ENCODE measurements at regions not wholly inside any gene's neighbourhood (a gene's known extent, or its start where the extent isn't known, plus 50 kb on each side); places are given as distances from the start of the nearest gene placed in this dataset.

DNA sequence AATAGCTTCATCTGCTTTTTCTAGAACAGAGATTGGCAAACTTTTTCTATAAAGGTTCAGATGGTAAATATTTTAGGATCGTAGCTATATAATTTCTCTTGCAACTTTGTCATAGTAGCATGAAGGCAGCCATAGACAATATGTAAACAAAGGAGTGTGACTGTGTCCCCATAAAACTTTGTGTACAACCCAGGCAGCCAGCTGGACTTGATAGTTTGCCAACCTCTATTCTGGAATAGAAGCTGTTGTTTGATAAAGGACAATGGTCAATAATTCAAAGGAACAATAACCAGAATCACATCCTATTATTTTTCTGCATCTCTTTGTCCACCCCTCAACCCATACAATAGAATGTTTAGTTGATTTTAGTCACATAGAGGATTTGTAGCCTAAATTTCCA is 286.7 kb downstream of the LMX1A start:
- no peak for FAIRE-seq
- no peak overlapping the region for H3K27ac ChIP-seq
- no peak overlapping the region for H3K4me3 ChIP-seq
- DNase-seq, result no peak
- H3K36me3 ChIP-seq, result no peaks in the 10 kb centered on the region
- H3K27me3 ChIP-seq, result no peaks in the 10 kb centered on the region
- 23 to 26% methylated on average over 1 of the region's 1 CpG for WGBS, 2 donors
- H3K9me3 ChIP-seq, result no peaks in the 10 kb centered on the region
- intact Hi-C loops (cut with DNase I), result loop anchor here in 1 of 3 donors (10.0 kb wide), 1 partner anchor 1535 kb away; no protein-coding TSS in a partner anchor
- ATAC-seq, result no peak
- TF ChIP-seq, protein P1, sequence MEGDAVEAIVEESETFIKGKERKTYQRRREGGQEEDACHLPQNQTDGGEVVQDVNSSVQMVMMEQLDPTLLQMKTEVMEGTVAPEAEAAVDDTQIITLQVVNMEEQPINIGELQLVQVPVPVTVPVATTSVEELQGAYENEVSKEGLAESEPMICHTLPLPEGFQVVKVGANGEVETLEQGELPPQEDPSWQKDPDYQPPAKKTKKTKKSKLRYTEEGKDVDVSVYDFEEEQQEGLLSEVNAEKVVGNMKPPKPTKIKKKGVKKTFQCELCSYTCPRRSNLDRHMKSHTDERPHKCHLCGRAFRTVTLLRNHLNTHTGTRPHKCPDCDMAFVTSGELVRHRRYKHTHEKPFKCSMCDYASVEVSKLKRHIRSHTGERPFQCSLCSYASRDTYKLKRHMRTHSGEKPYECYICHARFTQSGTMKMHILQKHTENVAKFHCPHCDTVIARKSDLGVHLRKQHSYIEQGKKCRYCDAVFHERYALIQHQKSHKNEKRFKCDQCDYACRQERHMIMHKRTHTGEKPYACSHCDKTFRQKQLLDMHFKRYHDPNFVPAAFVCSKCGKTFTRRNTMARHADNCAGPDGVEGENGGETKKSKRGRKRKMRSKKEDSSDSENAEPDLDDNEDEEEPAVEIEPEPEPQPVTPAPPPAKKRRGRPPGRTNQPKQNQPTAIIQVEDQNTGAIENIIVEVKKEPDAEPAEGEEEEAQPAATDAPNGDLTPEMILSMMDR (IDR thresholded peaks at IDR 0.05), result no peak
- no peaks in the 10 kb centered on the region for H3K4me1 ChIP-seq

DNA sequence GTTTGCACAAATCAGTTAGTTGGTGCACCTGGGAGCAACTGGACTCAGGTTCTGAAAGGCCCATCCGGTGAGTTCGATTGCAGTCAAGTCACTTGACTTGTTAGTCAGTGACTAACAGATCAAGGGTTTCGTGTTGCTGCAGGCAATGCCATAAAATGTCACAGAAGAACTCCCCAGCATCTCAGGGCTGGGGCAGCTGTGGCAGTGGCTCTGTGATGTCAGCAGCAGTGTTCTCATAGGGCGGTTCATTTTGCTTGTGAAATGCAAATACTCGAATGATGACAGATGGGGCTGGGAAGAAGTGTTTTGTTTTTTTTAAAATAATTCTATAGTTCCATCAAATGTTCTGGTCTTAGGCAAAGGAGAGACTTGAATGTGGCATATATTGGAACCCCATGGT is 287.8 kb downstream of the LMX1A start:
- Histone ChIP-seq H3K4me3 (no peak overlapping the region), H3K27ac (no peak overlapping the region), H3K9me3 (no peaks in the 10 kb centered on the region), H3K36me3 (no peaks in the 10 kb centered on the region), H3K27me3 (no peaks in the 10 kb centered on the region), H3K4me1 (no peaks in the 10 kb centered on the region)
- intact Hi-C loops (cut with DNase I), result no loop called here
- DNase-seq, result no peak
- TF ChIP-seq, protein P1 (IDR thresholded peaks at IDR 0.05), result no peak
- 63 to 74% methylated on average over 5 of the region's 5 CpGs for WGBS, 2 donors
- FAIRE-seq, result no peak
- ATAC-seq, result no peak

DNA sequence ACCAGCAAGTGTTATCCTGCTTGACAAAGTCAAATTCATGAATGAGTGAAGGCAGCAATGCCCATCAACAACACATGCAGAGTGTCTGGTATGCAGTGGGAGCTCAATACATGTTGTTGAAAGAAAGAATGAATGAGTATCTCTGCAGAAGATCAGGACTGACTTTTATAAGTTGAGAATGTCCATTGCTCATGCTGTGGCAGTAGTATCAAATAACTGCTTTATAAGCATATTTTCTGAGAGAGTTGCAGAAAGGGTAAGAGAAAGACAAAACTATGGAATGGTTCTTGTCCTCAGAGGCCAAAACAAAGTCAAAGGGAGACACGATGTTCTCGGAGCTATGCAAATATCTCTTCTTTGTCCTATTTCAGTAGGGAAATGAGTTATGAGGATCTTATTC is 288.7 kb downstream of the LMX1A start:
- no peaks in the 10 kb centered on the region for H3K27me3 ChIP-seq
- H3K4me3 ChIP-seq, result no peak overlapping the region
- DNase-seq (no peak), ATAC-seq (no peak), FAIRE-seq (no peak)
- no peaks in the 10 kb centered on the region for H3K9me3 ChIP-seq
- no peaks in the 10 kb centered on the region for H3K36me3 ChIP-seq
- H3K27ac ChIP-seq, result no peak overlapping the region
- intact Hi-C loops (cut with DNase I), result no loop called here
- no peaks in the 10 kb centered on the region for H3K4me1 ChIP-seq
- WGBS, 2 donors, result 87 to 92% methylated on average over 2 of the region's 2 CpGs
- TF ChIP-seq, protein P1 (IDR thresholded peaks at IDR 0.05), result no peak

GRCh38 chr1:165063181-165063965 is 293.1 kb downstream of the LMX1A start:
- H3K4me1 ChIP-seq, result no peaks in the 10 kb centered on the region
- no peaks in the 10 kb centered on the region for H3K27me3 ChIP-seq
- TF ChIP-seq, protein P1 (IDR thresholded peaks at IDR 0.05), result no peak
- H3K36me3 ChIP-seq, result no peaks in the 10 kb centered on the region
- intact Hi-C loops (cut with DNase I), result no loop called here
- H3K4me3 ChIP-seq, result no peak overlapping the region
- no peaks in the 10 kb centered on the region for H3K9me3 ChIP-seq
- no peak for DNase-seq
- H3K27ac ChIP-seq, result no peak overlapping the region
- 55 to 56% methylated on average over 6 of the region's 6 CpGs for WGBS, 2 donors
- FAIRE-seq, result no peak
- no peak for ATAC-seq

- Histone ChIP-seq H3K36me3 (no peaks in the 10 kb centered on the region), H3K27ac (no peak overlapping the region), H3K27me3 (no peaks in the 10 kb centered on the region), H3K4me3 (no peak overlapping the region), H3K4me1 (no peaks in the 10 kb centered on the region), H3K9me3 (no peaks in the 10 kb centered on the region)
- no peak for FAIRE-seq
- TF ChIP-seq, protein P1 (IDR thresholded peaks at IDR 0.05), result no peak
- intact Hi-C loops (cut with DNase I), result no loop called here
- 56 to 58% methylated on average over 4 of the region's 4 CpGs for WGBS, 2 donors
- no peak for ATAC-seq
- DNase-seq, result no peak
These were observed 294.2 kb downstream of the LMX1A start for GRCh38 chr1:165062346-165062745.

Data from pancreas (tissue), 10 donors.